IPS-18a (cell line): ENCODE measurements at regions not wholly inside any gene's neighbourhood (a gene's known extent, or its start where the extent isn't known, plus 50 kb on each side); places are given as distances from the start of the nearest gene placed in this dataset.

Source experiments
- H3K27ac ChIP-seq: one replicate; pipeline ENCODE4 v1.5.1; 2013; ENCODE audit warnings: low read length
- H3K27me3 ChIP-seq: one replicate; pipeline ENCODE4 v1.6.1; 2013; ENCODE audit warnings: mild to moderate bottlenecking, low read length; ENCODE audit not compliant: control insufficient read depth, insufficient read depth
- H3K36me3 ChIP-seq: one replicate; pipeline ENCODE4 v1.6.1; 2013; ENCODE audit warnings: low read depth, low read length; ENCODE audit not compliant: control insufficient read depth
- H3K4me1 ChIP-seq: one replicate; pipeline ENCODE4 v1.6.1; 2013; ENCODE audit warnings: low read depth, low read length; ENCODE audit not compliant: control insufficient read depth
- H3K4me3 ChIP-seq: one replicate; pipeline ENCODE4 v1.5.1; 2013; ENCODE audit warnings: low read length
- H3K9ac ChIP-seq: one replicate; pipeline ENCODE4 v1.6.1; 2013; ENCODE audit warnings: mild to moderate bottlenecking, low read length, moderate library complexity
- H3K9me3 ChIP-seq: one replicate; pipeline ENCODE4 v1.6.1; 2013; ENCODE audit warnings: low read depth, low read length; ENCODE audit not compliant: control insufficient read depth

DNA sequence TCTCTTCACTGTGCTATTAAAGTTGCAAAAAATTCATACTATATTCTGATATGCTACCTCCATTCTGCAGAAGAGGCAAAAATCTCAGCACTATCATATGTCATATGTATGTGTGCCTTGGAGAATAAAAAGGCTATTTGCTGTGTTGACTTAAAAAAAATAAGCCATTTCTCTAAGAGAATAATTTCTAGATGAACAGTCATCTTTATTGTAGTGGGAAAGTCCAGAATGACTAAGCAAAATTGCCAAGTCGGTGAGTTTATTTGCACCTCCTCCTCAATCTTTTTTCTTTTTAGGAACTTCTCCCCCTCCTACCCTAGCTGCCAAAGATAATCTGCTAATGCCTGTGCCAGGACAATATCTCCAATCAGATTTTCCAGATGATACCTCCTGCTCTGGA is 353.8 kb upstream of the FAR2 start:
- no peaks in the 10 kb centered on the region for H3K36me3 ChIP-seq
- no peaks in the 10 kb centered on the region for H3K9me3 ChIP-seq
- no peak overlapping the region for H3K4me3 ChIP-seq
- no peak overlapping the region for H3K9ac ChIP-seq
- H3K27ac ChIP-seq: no peak overlapping the region
- no peaks in the 10 kb centered on the region for H3K27me3 ChIP-seq
- no peaks in the 10 kb centered on the region for H3K4me1 ChIP-seq

DNA sequence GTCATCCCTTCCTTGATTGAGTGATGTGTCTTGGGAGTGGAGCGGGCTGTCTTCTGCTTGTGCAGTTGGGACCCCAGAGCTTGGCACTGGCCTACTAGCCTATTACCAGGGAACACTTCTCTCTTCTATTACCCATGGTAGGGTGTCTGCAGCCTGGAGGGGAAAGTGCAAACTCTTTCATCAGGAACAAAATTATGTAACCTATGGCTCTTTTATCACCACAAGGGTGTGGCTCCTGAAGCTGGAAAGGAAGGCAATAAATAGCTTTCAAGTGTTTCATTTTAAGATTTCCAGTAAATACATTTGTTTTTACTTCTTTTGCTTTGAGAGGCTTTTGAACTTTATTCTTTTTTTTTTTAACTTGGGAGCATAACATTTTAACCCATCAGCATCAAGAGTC is 349.7 kb upstream of the FAR2 start:
- no peak overlapping the region for H3K27ac ChIP-seq
- H3K27me3 ChIP-seq: no peaks in the 10 kb centered on the region
- no peak overlapping the region for H3K4me3 ChIP-seq
- no peaks in the 10 kb centered on the region for H3K36me3 ChIP-seq
- H3K9ac ChIP-seq: no peak overlapping the region
- no peaks in the 10 kb centered on the region for H3K9me3 ChIP-seq
- H3K4me1 ChIP-seq: no peaks in the 10 kb centered on the region

DNA sequence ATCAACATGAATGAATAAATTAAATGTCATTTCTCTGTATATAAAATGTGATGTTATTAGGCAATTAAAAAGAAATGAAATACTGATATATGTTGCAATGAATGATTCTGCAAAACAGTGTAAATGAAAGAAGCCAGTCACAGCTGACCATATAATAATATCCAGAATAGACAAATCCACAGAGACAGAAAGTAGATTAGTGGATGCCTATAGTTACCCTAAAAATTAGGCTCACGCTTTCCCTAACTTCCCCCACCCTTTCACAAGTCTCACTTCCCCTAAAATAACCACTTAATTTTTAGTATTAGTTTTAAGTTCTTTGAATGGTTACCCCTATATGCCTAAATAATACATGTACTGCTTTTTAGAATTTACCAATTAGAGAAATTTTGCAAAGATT is 348.9 kb upstream of the FAR2 start:
- H3K36me3 ChIP-seq: no peaks in the 10 kb centered on the region
- H3K4me3 ChIP-seq: no peak overlapping the region
- H3K9me3 ChIP-seq: no peaks in the 10 kb centered on the region
- H3K27me3 ChIP-seq: no peaks in the 10 kb centered on the region
- no peak overlapping the region for H3K9ac ChIP-seq
- no peak overlapping the region for H3K27ac ChIP-seq
- no peaks in the 10 kb centered on the region for H3K4me1 ChIP-seq

DNA sequence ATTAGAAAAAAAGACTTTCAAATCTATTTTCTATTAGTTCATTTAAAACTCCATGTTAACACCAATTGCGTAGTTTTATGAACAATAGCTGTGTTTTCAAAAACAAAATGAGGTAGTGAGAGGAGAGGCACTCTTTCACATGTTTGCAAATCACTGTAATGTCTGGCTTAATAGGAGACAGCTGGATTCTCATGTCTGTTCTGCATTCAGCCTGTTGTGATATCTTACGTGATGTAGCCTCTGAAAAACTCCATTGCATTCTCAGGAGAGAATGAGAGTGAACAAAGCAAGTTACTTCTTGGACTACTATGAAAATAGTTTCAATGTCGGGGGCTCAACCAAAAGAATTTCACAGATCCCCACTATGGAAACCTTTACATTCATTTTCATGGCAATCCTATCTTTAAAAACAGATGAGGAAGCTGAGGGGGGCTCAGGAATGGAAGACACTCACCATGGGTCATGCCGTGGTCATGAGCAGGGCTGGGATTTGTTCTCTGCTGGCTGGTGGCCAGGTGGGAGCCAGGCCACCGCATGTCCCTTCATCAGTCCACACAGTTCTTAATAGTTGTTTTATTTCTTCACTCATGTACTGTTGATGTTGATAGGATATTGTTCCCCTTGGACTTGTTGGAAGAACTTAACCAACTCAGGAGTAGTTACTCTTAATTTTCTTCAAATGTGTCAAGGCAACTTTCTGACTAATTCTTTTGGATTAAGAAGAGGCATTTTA is 346.2 kb upstream of the FAR2 start:
- Histone ChIP-seq H3K9ac (no peak overlapping the region), H3K4me1 (no peaks in the 10 kb centered on the region), H3K27ac (no peak overlapping the region), H3K36me3 (no peaks in the 10 kb centered on the region), H3K4me3 (no peak overlapping the region), H3K9me3 (no peaks in the 10 kb centered on the region), H3K27me3 (no peaks in the 10 kb centered on the region)

DNA sequence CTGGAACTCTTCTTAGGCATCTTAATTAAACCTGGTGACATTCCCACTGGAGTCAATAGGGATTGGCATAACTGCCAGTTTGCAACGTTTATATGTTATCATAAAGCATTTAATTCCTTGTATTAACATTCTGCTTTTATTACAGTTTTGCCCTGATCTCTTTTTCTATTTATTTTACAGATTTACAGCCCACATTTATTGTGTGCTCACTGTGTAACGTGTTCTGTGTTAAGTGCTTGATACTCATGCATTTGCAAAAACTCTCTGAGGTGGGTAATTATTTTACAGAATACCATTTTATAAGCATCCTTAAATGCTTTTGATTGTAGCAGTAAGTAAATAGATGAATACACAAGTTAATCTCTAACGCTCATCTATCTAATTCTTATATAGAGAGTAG is 341.5 kb upstream of the FAR2 start:
- Histone ChIP-seq H3K36me3 (no peaks in the 10 kb centered on the region), H3K9me3 (peaks cover 14% of the 10 kb centered on the region), H3K4me1 (no peaks in the 10 kb centered on the region), H3K9ac (no peak overlapping the region), H3K27me3 (no peaks in the 10 kb centered on the region), H3K4me3 (no peak overlapping the region), H3K27ac (no peak overlapping the region)

DNA sequence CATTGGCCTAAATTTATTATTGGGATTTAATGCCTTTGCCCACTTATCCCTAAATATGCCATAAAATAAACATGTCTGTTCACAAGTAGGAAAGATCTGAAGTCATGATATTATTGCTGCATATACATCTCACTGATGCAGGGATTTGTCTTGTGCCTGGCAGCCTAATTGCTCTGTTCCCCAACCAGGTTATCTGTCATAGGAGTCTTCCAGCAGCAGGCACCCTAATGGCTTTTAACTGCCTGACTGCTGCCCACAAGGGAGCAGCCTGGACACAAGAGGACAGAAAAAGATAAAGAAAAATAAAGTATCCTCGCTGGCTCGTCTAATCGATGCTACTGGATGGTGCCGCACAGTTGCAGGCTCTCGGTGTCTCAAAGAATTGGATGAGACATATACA is 337.6 kb upstream of the FAR2 start:
- no peak overlapping the region for H3K27ac ChIP-seq
- no peaks in the 10 kb centered on the region for H3K27me3 ChIP-seq
- H3K36me3 ChIP-seq: no peaks in the 10 kb centered on the region
- no peak overlapping the region for H3K9ac ChIP-seq
- H3K4me3 ChIP-seq: no peak overlapping the region
- peaks cover 14% of the 10 kb centered on the region for H3K9me3 ChIP-seq
- no peaks in the 10 kb centered on the region for H3K4me1 ChIP-seq

DNA sequence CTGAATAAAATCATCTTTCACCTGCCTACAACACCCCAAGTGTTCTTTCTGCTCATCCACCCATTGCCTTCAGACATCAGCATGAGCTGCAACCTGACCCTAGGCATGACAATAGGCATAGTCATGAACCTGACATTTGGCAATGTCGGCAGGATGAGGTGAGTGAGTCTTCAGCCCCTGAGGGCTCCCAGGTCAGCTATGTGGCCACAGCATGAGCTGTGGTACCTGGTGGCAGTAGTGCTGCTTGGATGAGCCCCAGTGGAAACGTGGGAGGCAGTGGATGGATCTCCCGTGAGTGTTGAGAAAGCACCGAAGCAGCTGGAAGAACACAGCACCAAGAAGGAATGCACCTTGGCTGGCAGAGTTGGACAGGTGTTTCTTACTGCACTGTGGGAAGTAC is 334.8 kb upstream of the FAR2 start:
- H3K4me3 ChIP-seq: no peak overlapping the region
- H3K27me3 ChIP-seq: no peaks in the 10 kb centered on the region
- peaks cover 8% of the 10 kb centered on the region for H3K9me3 ChIP-seq
- H3K9ac ChIP-seq: no peak overlapping the region
- H3K27ac ChIP-seq: no peak overlapping the region
- H3K4me1 ChIP-seq: no peaks in the 10 kb centered on the region
- H3K36me3 ChIP-seq: no peaks in the 10 kb centered on the region

DNA sequence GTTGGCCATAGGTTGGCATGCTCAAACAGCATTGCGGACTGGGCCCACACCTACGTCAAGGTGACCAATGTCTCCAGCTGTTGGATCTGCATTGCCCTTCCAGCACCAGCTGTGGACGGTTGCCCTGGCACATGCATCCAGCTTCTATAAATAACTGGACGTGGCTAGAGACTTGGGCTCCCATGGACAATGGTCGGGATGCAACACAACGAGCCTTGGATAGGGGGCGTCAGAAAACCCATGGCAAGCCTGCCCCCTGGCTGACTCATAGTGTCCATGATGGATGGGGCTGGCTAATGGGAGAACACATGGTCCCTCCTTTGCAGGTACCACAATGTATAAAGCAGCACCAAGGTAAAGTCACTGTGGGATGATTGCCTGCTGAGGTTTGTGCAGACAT is 331.6 kb upstream of the FAR2 start:
- Histone ChIP-seq H3K4me1 (no peaks in the 10 kb centered on the region), H3K27ac (no peak overlapping the region), H3K9ac (no peak overlapping the region), H3K36me3 (no peaks in the 10 kb centered on the region), H3K4me3 (no peak overlapping the region), H3K9me3 (no peaks in the 10 kb centered on the region), H3K27me3 (no peaks in the 10 kb centered on the region)

DNA sequence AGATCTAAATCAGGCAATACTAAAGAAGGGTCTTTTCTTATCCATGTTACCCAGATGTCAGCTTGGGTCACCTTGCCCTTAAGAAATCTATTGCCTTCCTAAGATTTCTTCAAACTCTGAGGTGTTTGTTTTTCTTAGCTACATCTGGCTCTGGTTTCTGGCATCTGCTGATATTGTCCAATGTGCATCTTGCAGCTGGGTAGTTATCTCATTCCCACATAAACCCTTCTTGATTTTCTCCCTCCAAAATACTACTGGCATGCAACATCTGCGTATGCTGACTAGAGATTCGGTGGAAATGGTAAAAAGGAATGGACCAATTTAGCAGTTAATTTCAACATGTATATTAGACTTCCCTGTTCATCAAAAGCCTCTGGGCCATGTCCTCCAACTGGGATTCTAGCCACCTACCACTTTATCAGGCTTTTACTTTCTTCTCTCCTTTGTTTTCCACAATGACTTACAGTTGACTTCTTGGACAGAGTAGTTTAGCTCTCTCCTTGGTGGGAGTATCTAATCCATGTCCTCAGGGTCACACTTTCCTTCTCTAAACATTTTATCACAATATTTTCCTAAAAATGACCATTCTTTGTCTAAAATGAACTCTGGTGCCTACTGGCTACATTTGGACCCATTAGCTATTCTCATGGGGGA is 324.8 kb upstream of the FAR2 start:
- Histone ChIP-seq H3K27ac (no peak overlapping the region), H3K4me1 (no peaks in the 10 kb centered on the region), H3K36me3 (no peaks in the 10 kb centered on the region), H3K9me3 (no peaks in the 10 kb centered on the region), H3K9ac (no peak overlapping the region), H3K27me3 (no peaks in the 10 kb centered on the region), H3K4me3 (no peak overlapping the region)

DNA sequence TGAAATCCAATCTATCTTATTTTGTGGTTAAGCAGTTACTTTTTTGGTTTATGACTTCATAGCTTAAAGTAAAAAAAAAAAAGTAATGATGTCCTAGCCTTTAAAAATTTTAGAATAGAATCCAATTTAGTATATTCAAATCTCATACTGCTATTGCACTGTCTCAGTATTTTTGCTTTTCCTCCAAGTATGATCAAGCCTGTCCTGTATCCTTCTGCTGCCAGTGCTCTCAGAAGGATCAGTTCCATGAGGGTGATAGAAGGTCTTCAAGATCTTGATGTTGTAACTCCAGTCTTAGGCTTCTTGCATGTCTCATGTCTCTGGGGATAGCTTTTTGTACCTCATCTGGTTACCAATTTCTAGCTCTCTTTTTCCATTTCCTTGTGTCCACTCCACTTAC is 324.2 kb upstream of the FAR2 start:
- H3K36me3 ChIP-seq: no peaks in the 10 kb centered on the region

DNA sequence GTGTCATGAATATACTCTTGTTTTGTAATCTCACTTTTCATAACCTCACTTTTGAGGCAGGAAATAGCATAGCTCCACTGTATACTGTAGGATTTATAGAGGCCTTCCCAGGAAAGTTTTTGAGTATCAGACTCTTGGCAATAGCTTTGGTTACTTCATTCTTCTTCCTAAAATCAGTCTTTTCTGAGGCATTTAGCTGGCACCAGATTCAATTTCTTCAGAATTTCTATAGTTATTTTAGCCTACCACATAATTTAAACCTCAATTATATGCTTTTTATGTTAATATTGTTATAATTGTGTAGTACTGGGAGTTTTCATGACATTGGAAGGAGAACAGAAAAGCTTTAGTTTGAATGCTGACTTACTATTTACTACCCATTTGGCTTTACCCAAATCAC is 322.3 kb upstream of the FAR2 start:
- Histone ChIP-seq H3K4me3 (no peak overlapping the region), H3K4me1 (no peaks in the 10 kb centered on the region)

More for the DNA sequence above, 324.2 kb upstream of the FAR2 start:
- H3K4me3 ChIP-seq: no peak overlapping the region
- H3K9ac ChIP-seq: no peak overlapping the region
- H3K27me3 ChIP-seq: no peaks in the 10 kb centered on the region
- H3K9me3 ChIP-seq: no peaks in the 10 kb centered on the region
- H3K4me1 ChIP-seq: no peaks in the 10 kb centered on the region
- no peak overlapping the region for H3K27ac ChIP-seq

DNA sequence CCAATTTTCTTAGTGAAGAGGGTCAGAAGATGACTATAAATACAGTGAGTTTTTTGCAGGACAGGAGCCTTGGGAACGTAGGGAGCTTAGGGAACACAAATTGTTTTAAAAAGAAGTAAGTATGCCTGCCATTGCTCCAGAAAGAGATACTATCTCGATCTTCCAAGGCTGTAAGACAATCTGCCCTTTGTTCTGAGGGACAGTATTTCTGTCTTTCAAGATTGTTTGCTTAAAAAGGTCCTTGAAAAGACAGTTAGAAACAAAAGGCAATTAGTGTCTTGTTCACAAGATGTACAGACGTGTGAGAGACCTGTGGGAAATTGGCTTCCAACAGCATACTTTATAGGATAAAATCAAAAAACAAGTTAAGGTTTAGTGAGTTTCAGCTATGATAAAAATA is 321.2 kb upstream of the FAR2 start:
- no peak overlapping the region for H3K9ac ChIP-seq
- H3K4me1 ChIP-seq: no peaks in the 10 kb centered on the region
- no peaks in the 10 kb centered on the region for H3K36me3 ChIP-seq
- no peaks in the 10 kb centered on the region for H3K27me3 ChIP-seq
- no peak overlapping the region for H3K27ac ChIP-seq
- no peaks in the 10 kb centered on the region for H3K9me3 ChIP-seq
- no peak overlapping the region for H3K4me3 ChIP-seq

More for the DNA sequence above, 322.3 kb upstream of the FAR2 start:
- Histone ChIP-seq H3K36me3 (no peaks in the 10 kb centered on the region), H3K9me3 (no peaks in the 10 kb centered on the region), H3K9ac (no peak overlapping the region), H3K27ac (no peak overlapping the region), H3K27me3 (no peaks in the 10 kb centered on the region)
